ENCODE measurements at regions not wholly inside any gene's neighbourhood (a gene's known extent, or its start where the extent isn't known, plus 50 kb on each side); places are given as distances from the start of the nearest gene placed in this dataset.

- no peak for TF ChIP-seq EP300 (IDR thresholded peaks at IDR 0.05)
- TF ChIP-seq POLR2A (IDR thresholded peaks at IDR 0.05) = no peak
- TF ChIP-seq POLR2AphosphoS5 (IDR thresholded peaks at IDR 0.05) = no peak
- no peak for TF ChIP-seq CTCF (IDR thresholded peaks at IDR 0.05)
- Histone ChIP-seq H3K27ac (no peak overlapping the region), H3K36me3 (no peaks in the 10 kb centered on the region), H3K4me3 (no peak overlapping the region), H3K4me1 (no peaks in the 10 kb centered on the region), H3K9me3 (no peaks in the 10 kb centered on the region), H3K27me3 (no peaks in the 10 kb centered on the region)
- WGBS, 2 donors = 74 to 77% methylated on average over 2 of the region's 2 CpGs
- no peak for DNase-seq
- intact Hi-C loops (cut with DNase I) = no loop called here
Observed at GRCh38 chr20:16842486-16843120, 94.4 kb downstream of the OTOR start.

- TF ChIP-seq EP300 (IDR thresholded peaks at IDR 0.05) (no peak), CTCF (IDR thresholded peaks at IDR 0.05) (no peak), POLR2AphosphoS5 (IDR thresholded peaks at IDR 0.05) (no peak), POLR2A (IDR thresholded peaks at IDR 0.05) (no peak)
- WGBS, 2 donors = 86 to 94% methylated on average over 1 of the region's 1 CpG
- Histone ChIP-seq H3K36me3 (no peaks in the 10 kb centered on the region), H3K9me3 (no peaks in the 10 kb centered on the region), H3K4me1 (peaks cover 0 to 5% (median 0%) of the 10 kb centered on the region in 4 donors), H3K27ac (no peak overlapping the region), H3K27me3 (no peaks in the 10 kb centered on the region), H3K4me3 (no peak overlapping the region)
- DNase-seq = no peak
- intact Hi-C loops (cut with DNase I) = no loop called here
Observed at GRCh38 chr20:16844406-16844805, 96.2 kb downstream of the OTOR start.

GRCh38 chr20:16846006-16846405 is 97.8 kb downstream of the OTOR start:
- H3K27me3 ChIP-seq = no peaks in the 10 kb centered on the region
- no peaks in the 10 kb centered on the region for H3K9me3 ChIP-seq
- no peak for DNase-seq
- no peak overlapping the region for H3K27ac ChIP-seq
- H3K4me3 ChIP-seq = no peak overlapping the region
- 24 to 47% methylated on average over 1 of the region's 1 CpG for WGBS, 2 donors
- no peaks in the 10 kb centered on the region for H3K36me3 ChIP-seq
- intact Hi-C loops (cut with DNase I) = no loop called here
- TF ChIP-seq CTCF (IDR thresholded peaks at IDR 0.05) (no peak), EP300 (IDR thresholded peaks at IDR 0.05) (no peak), POLR2AphosphoS5 (IDR thresholded peaks at IDR 0.05) (no peak), POLR2A (IDR thresholded peaks at IDR 0.05) (no peak)
- H3K4me1 ChIP-seq = peaks cover 0 to 5% (median 0%) of the 10 kb centered on the region in 4 donors

- no peak overlapping the region for H3K27ac ChIP-seq
- peaks cover 0 to 5% (median 0%) of the 10 kb centered on the region in 4 donors for H3K4me1 ChIP-seq
- H3K4me3 ChIP-seq = no peak overlapping the region
- no peak for DNase-seq
- intact Hi-C loops (cut with DNase I) = no loop called here
- no peaks in the 10 kb centered on the region for H3K36me3 ChIP-seq
- H3K27me3 ChIP-seq = no peaks in the 10 kb centered on the region
- TF ChIP-seq CTCF (IDR thresholded peaks at IDR 0.05) (no peak), POLR2A (IDR thresholded peaks at IDR 0.05) (no peak), EP300 (IDR thresholded peaks at IDR 0.05) (no peak), POLR2AphosphoS5 (IDR thresholded peaks at IDR 0.05) (no peak)
- no peaks in the 10 kb centered on the region for H3K9me3 ChIP-seq
Observed at GRCh38 chr20:16848061-16848460, 99.9 kb downstream of the OTOR start.

GRCh38 chr20:16848526-16848925 is 100.4 kb downstream of the OTOR start:
- 75 to 78% methylated on average over 1 of the region's 1 CpG for WGBS, 2 donors
- no peaks in the 10 kb centered on the region for H3K27me3 ChIP-seq
- H3K36me3 ChIP-seq = no peaks in the 10 kb centered on the region
- peaks cover 0 to 2% (median 0%) of the 10 kb centered on the region in 4 donors for H3K9me3 ChIP-seq
- peaks cover 0 to 5% (median 0%) of the 10 kb centered on the region in 4 donors for H3K4me1 ChIP-seq
- TF ChIP-seq POLR2AphosphoS5 (IDR thresholded peaks at IDR 0.05) (no peak), EP300 (IDR thresholded peaks at IDR 0.05) (no peak), CTCF (IDR thresholded peaks at IDR 0.05) (no peak), POLR2A (IDR thresholded peaks at IDR 0.05) (no peak)
- H3K27ac ChIP-seq = no peak overlapping the region
- DNase-seq = no peak
- intact Hi-C loops (cut with DNase I) = no loop called here
- H3K4me3 ChIP-seq = no peak overlapping the region
